Brain pericyte (primary cell): ENCODE measurements at regions not wholly inside any gene's neighbourhood (a gene's known extent, or its start where the extent isn't known, plus 50 kb on each side); places are given as distances from the start of the nearest gene placed in this dataset.
"Not testable (repeated sequence)": the region's sequence is repeated elsewhere in the genome, so short reads cannot be mapped to it uniquely, and the experiment has no call there.

Source experiments
- DNase-seq: peaks from one replicate; pipeline ENCODE4 v3.0.0-alpha.2; 2012; ENCODE audit warnings: low read depth, low spot score

GRCh38 chr21:6060054-6060681, 4461.2 kb upstream of the TPTE start:
- not testable (repeated sequence) for DNase-seq

- DNase-seq: not testable (repeated sequence)
These were observed 4454.9 kb upstream of the TPTE start for GRCh38 chr21:6066320-6066985.

GRCh38 chr21:6068098-6068831, 4453.1 kb upstream of the TPTE start:
- not testable (repeated sequence) for DNase-seq

GRCh38 chr21:6070213-6070612, 4451.2 kb upstream of the TPTE start:
- DNase-seq: not testable (repeated sequence)

GRCh38 chr21:6072691-6073090, 4448.7 kb upstream of the TPTE start:
- not testable (repeated sequence) for DNase-seq

GRCh38 chr21:6073993-6074705, 4447.2 kb upstream of the TPTE start:
- not testable (repeated sequence) for DNase-seq

GRCh38 chr21:6074935-6075334, 4446.4 kb upstream of the TPTE start:
- DNase-seq: not testable (repeated sequence)

GRCh38 chr21:6075627-6076208, 4445.7 kb upstream of the TPTE start:
- not testable (repeated sequence) for DNase-seq

GRCh38 chr21:6077358-6077757, 4444.0 kb upstream of the TPTE start:
- not testable (repeated sequence) for DNase-seq

- not testable (repeated sequence) for DNase-seq
These were observed 4442.5 kb upstream of the TPTE start for GRCh38 chr21:6078902-6079301.

GRCh38 chr21:6080941-6081655, 4440.3 kb upstream of the TPTE start:
- not testable (repeated sequence) for DNase-seq

GRCh38 chr21:6082166-6082565, 4439.2 kb upstream of the TPTE start:
- not testable (repeated sequence) for DNase-seq

GRCh38 chr21:6083574-6084120, 4437.7 kb upstream of the TPTE start:
- DNase-seq: not testable (repeated sequence)

GRCh38 chr21:6086038-6086437, 4435.3 kb upstream of the TPTE start:
- not testable (repeated sequence) for DNase-seq

- not testable (repeated sequence) for DNase-seq
These were observed 4433.7 kb upstream of the TPTE start for GRCh38 chr21:6087579-6088178.

- not testable (repeated sequence) for DNase-seq
These were observed 4431.0 kb upstream of the TPTE start for GRCh38 chr21:6090286-6090908.

- DNase-seq: not testable (repeated sequence)
These were observed 4429.9 kb upstream of the TPTE start for GRCh38 chr21:6091335-6092027.

- not testable (repeated sequence) for DNase-seq
These were observed 4429.0 kb upstream of the TPTE start for GRCh38 chr21:6092401-6092800.

- DNase-seq: not testable (repeated sequence)
These were observed 4428.0 kb upstream of the TPTE start for GRCh38 chr21:6093419-6093818.
